ENCODE measurements at regions not wholly inside any gene's neighbourhood (a gene's known extent, or its start where the extent isn't known, plus 50 kb on each side); places are given as distances from the start of the nearest gene placed in this dataset.

- TF ChIP-seq CTCF (IDR thresholded peaks at IDR 0.05; ENCODE audit: poor library complexity, severe bottlenecking) (no peak), RAD21 (conservative IDR thresholded peaks at IDR 0.05) (no peak), SMC3 (conservative IDR thresholded peaks at IDR 0.05; ENCODE audit: poor library complexity) (no peak)
These were observed 91.4 kb upstream of the SCN10A start for GRCh38 chr3:38907426-38907825.

Data from neural cell (in vitro differentiated cells).